IPS-NIHi7 (cell line): ENCODE measurements at regions not wholly inside any gene's neighbourhood (a gene's known extent, or its start where the extent isn't known, plus 50 kb on each side); places are given as distances from the start of the nearest gene placed in this dataset.

ENCODE experiments used
- DNase-seq: peaks from one replicate; pipeline ENCODE4 v3.0.0; 2012; ENCODE audit warnings: mixed read lengths; ENCODE audit errors: extremely low spot score

- DNase-seq, result no peak
Measured at GRCh38 chr1:61523893-61524605, 200.9 kb downstream of the TM2D1 start.

DNA sequence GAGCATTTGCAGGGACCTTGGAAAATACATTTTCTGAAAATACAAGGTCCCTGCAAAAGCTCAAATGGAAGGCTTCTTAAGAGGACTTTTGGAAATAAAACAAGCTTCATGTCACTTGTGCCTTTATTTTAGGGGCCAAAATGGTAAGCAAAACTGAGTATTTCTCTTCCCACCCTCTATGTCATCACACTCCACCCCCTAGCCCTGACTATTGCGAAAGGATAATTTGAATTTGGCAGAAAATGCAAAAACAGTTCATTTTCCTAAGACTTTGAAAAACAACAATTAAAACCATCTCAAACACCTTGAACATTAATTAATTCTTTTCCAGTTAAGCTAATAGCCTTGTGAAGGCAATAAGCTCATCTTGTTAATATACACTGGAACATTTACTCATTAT, 201.7 kb downstream of the TM2D1 start:
- no peak for DNase-seq

GRCh38 chr1:61520401-61520800, 204.5 kb downstream of the TM2D1 start:
- no peak for DNase-seq

- DNase-seq, result no peak
Measured at GRCh38 chr1:61519631-61520030, 205.3 kb downstream of the TM2D1 start.

- no peak for DNase-seq
Measured at GRCh38 chr1:61518670-61519400, 206.1 kb downstream of the TM2D1 start.

- DNase-seq, result no peak
Measured at GRCh38 chr1:61517345-61517744, 207.6 kb downstream of the TM2D1 start.

- DNase-seq, result no peak
Measured at GRCh38 chr1:61515096-61515495, 209.8 kb downstream of the TM2D1 start.
